BJ (cell line): ENCODE measurements at regions not wholly inside any gene's neighbourhood (a gene's known extent, or its start where the extent isn't known, plus 50 kb on each side); places are given as distances from the start of the nearest gene placed in this dataset.
A peak's percentile ranks its signal among the peaks of the same experiment; 100 is the strongest.

Source experiments
- CTCF ChIA-PET: fragments of 350-600 bp; formaldehyde crosslinking; extraction: SDS; loops from one replicate; lab custom pipeline; 2021; ENCODE audit warnings: antibody characterized with exemption, inconsistent platforms; lab: Yijun Ruan, JAX
- POLR2A ChIA-PET: fragments of 300-600 bp; sonication (Branson Sonifier 250); formaldehyde crosslinking; extraction: SDS; loops from one replicate; lab custom pipeline; 2021; ENCODE audit warnings: antibody characterized with exemption; lab: Charles Lee
- DNase-seq: peaks from one replicate; pipeline ENCODE4 v3.0.0-alpha.2; 2011; ENCODE audit warnings: low read depth
- H3K27me3 ChIP-seq: 2 replicates; pipeline ENCODE4 v1.6.0; 2011; ENCODE audit warnings: low read length; ENCODE audit not compliant: control insufficient read depth, insufficient read depth
- H3K36me3 ChIP-seq: 2 replicates; pipeline ENCODE4 v1.5.1; 2011; ENCODE audit warnings: low read length; ENCODE audit not compliant: control insufficient read depth, insufficient read depth
- H3K4me3 ChIP-seq: 2 replicates; pipeline ENCODE4 v1.5.1; 2011; ENCODE audit warnings: low read depth, mild to moderate bottlenecking, control low read depth, low read length
- CTCF ChIP-seq: IDR thresholded peaks from 2 replicates; pipeline ENCODE4 v1.5.1; 2011; ENCODE audit warnings: low read depth, mild to moderate bottlenecking, control low read depth, inconsistent platforms, low read length, moderate library complexity; ENCODE audit not compliant: insufficient read depth

- no peaks in the 10 kb centered on the region for H3K27me3 ChIP-seq
- TF ChIP-seq CTCF: no peak
- CTCF ChIA-PET: interaction anchor here (1.2 to 1.7 kb wide), 2 partner anchors 57 to 244 kb away, joined by 3 to 4 read pairs; no protein-coding TSS in a partner anchor
- POLR2A ChIA-PET: no interaction called here
- no peak for DNase-seq
- no peaks in the 10 kb centered on the region for H3K36me3 ChIP-seq
- no peak overlapping the region for H3K4me3 ChIP-seq
Measured at GRCh38 chr21:35156293-35157278, 107.5 kb upstream of the RUNX1 start.

DNA sequence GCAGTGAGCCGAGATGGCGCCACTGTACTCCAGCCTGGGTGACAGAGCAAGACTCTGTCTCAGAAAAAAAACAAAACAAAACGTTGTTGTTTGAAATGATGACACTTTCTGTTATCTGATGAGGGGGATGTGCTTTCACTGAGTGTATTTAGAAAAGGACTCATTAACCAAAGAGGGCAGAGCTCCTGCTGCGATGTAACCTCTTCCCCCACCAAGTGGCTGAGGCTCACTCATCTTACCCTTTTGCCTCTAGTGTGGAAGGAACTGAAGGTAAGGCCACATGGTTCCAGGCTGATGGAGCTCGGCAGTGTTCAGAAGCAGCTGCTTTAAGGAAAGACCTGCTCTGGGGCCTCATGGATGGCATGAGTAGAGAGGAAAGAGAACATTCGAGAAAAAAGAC lies 105.7 kb upstream of the RUNX1 start:
- TF ChIP-seq CTCF: no peak
- ChIA-PET CTCF (interaction anchor here (1.0 kb wide), 1 partner anchor 22 kb away, joined by 4 read pairs; no protein-coding TSS in a partner anchor), POLR2A (no interaction called here)
- Histone ChIP-seq H3K4me3 (no peak overlapping the region), H3K27me3 (no peaks in the 10 kb centered on the region), H3K36me3 (no peaks in the 10 kb centered on the region)
- no peak for DNase-seq

- POLR2A ChIA-PET: no interaction called here
- no peak for TF ChIP-seq CTCF
Measured at GRCh38 chr21:35153671-35154070, 104.6 kb upstream of the RUNX1 start.

GRCh38 chr21:35150562-35151226 lies 101.6 kb upstream of the RUNX1 start:
- no peak for DNase-seq
- TF ChIP-seq CTCF: no peak
- POLR2A ChIA-PET: no interaction called here
- CTCF ChIA-PET: no interaction called here
- Histone ChIP-seq H3K27me3 (no peaks in the 10 kb centered on the region), H3K4me3 (no peak overlapping the region), H3K36me3 (no peaks in the 10 kb centered on the region)

More at GRCh38 chr21:35153671-35154070, 104.6 kb upstream of the RUNX1 start:
- Histone ChIP-seq H3K27me3 (no peaks in the 10 kb centered on the region), H3K36me3 (no peaks in the 10 kb centered on the region), H3K4me3 (no peak overlapping the region)
- CTCF ChIA-PET: interaction anchor here (0.7 kb wide), 1 partner anchor 355 kb away, joined by 3 read pairs; no protein-coding TSS in a partner anchor
- no peak for DNase-seq

- TF ChIP-seq CTCF: no peak
- peak; percentile 63 for DNase-seq
- Histone ChIP-seq H3K27me3 (no peaks in the 10 kb centered on the region), H3K36me3 (no peaks in the 10 kb centered on the region), H3K4me3 (no peak overlapping the region)
- CTCF ChIA-PET: no interaction called here
- POLR2A ChIA-PET: interaction anchor here (1.0 kb wide), 1 partner anchor 13 kb away, joined by 3 read pairs; no protein-coding TSS in a partner anchor
Measured at GRCh38 chr21:35149698-35150097, 100.6 kb upstream of the RUNX1 start.
